Stimulated activated CD4-positive, alpha-beta T cell treated with anti-CD3 and anti-CD28 coated beads, Interleukin-1b, Interleukin-23, amount 100 ng/mL, for 48 hours (primary cell): ENCODE measurements at regions not wholly inside any gene's neighbourhood (a gene's known extent, or its start where the extent isn't known, plus 50 kb on each side); places are given as distances from the start of the nearest gene placed in this dataset.
"Not testable (repeated sequence)": the region's sequence is repeated elsewhere in the genome, so short reads cannot be mapped to it uniquely, and the experiment has no call there.

Experiments used
- DNase-seq: peaks from one replicate; pipeline ENCODE4 v3.0.0-alpha.2; 2020

- DNase-seq = not testable (repeated sequence)
These were observed 111.8 kb upstream of the ANKRD30BL start for GRCh38 chr2:132273585-132273984.

- no peak for DNase-seq
These were observed 112.2 kb upstream of the ANKRD30BL start for GRCh38 chr2:132274000-132274399.

GRCh38 chr2:132275396-132275795, 113.6 kb upstream of the ANKRD30BL start:
- no peak for DNase-seq

- DNase-seq = no peak
These were observed 114.8 kb upstream of the ANKRD30BL start for GRCh38 chr2:132276571-132276981.

- DNase-seq = no peak
These were observed 116.5 kb upstream of the ANKRD30BL start for GRCh38 chr2:132278267-132278666.

- DNase-seq = no peak
These were observed 117.6 kb upstream of the ANKRD30BL start for GRCh38 chr2:132279344-132279743.

GRCh38 chr2:132279930-132280615, 118.3 kb upstream of the ANKRD30BL start:
- DNase-seq = no peak

GRCh38 chr2:132280912-132281311, 119.2 kb upstream of the ANKRD30BL start:
- DNase-seq = no peak

GRCh38 chr2:132282104-132282503, 120.4 kb upstream of the ANKRD30BL start:
- DNase-seq = not testable (repeated sequence)

GRCh38 chr2:132282911-132283310, 121.2 kb upstream of the ANKRD30BL start:
- DNase-seq = no peak

GRCh38 chr2:132286289-132286911, 124.6 kb upstream of the ANKRD30BL start:
- not testable (repeated sequence) for DNase-seq

- DNase-seq = not testable (repeated sequence)
These were observed 126.2 kb upstream of the ANKRD30BL start for GRCh38 chr2:132287910-132288309.

- DNase-seq = not testable (repeated sequence)
These were observed 127.4 kb upstream of the ANKRD30BL start for GRCh38 chr2:132289138-132289537.

- not testable (repeated sequence) for DNase-seq
These were observed 126.8 kb upstream of the GPR39 start for GRCh38 chr2:132289812-132290211.

GRCh38 chr2:132300592-132301378, 115.8 kb upstream of the GPR39 start:
- DNase-seq = not testable (repeated sequence)

GRCh38 chr2:132304661-132305380, 111.8 kb upstream of the GPR39 start:
- not testable (repeated sequence) for DNase-seq

GRCh38 chr2:132307613-132308198, 108.9 kb upstream of the GPR39 start:
- DNase-seq = not testable (repeated sequence)

- not testable (repeated sequence) for DNase-seq
These were observed 107.4 kb upstream of the GPR39 start for GRCh38 chr2:132309203-132309602.

GRCh38 chr2:132315546-132315945, 101.1 kb upstream of the GPR39 start:
- DNase-seq = not testable (repeated sequence)

GRCh38 chr2:132317026-132317680, 99.5 kb upstream of the GPR39 start:
- DNase-seq = not testable (repeated sequence)

GRCh38 chr2:132318481-132318880, 98.1 kb upstream of the GPR39 start:
- DNase-seq = not testable (repeated sequence)

GRCh38 chr2:132324005-132324404, 92.6 kb upstream of the GPR39 start:
- DNase-seq = not testable (repeated sequence)
